Stimulated activated CD8-positive, alpha-beta memory T cell treated with anti-CD3 and anti-CD28 coated beads, Interleukin-2, amount 100 ng/mL, for 48 hours (primary cell): ENCODE measurements at regions not wholly inside any gene's neighbourhood (a gene's known extent, or its start where the extent isn't known, plus 50 kb on each side); places are given as distances from the start of the nearest gene placed in this dataset.
A peak's percentile ranks its signal among the peaks of the same experiment; 100 is the strongest.
"Not testable (repeated sequence)": the region's sequence is repeated elsewhere in the genome, so short reads cannot be mapped to it uniquely, and the experiment has no call there.

ENCODE experiments used
- DNase-seq, 2 donors: peaks; one replicate each; pipeline ENCODE4 v3.0.0-alpha.2; 2020; ENCODE audit warnings: low read depth in 2 of 2

DNA sequence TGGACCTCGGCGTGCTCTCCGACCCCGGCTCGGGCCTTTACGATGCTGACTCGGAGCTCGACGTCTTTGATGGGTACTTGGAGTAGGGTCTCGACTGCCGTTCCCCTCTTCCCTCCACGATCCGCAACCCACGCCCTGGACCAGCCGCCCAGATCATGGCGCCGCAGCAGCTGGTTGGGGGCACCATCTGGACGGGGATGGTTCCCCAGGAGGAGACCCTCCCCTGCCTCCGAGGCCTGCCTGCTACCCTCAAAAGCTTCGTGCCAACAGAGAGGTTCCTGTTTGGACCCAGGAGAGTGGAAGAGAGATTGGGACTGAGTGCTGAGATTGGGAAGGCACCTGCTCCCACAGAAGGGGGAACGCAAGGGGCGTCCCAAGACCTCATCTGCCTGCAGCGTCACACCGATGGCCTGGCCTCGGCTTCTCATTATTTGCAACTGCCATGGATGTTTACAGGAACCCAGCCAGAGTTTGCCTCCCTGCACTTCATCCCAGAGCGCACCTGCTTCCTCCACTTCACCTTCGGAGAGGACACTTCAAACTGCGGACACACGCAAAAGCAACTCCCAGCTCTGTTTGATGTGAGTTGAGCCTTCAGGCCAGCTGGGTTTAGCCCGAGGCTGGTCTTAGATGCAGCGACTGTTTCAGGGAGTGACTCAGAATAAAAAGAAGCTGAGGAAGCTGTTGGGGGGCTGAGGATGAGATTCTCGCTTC, 58.9 kb downstream of the GOLGA6L7 start:
- peak; percentile 4 for DNase-seq

DNA sequence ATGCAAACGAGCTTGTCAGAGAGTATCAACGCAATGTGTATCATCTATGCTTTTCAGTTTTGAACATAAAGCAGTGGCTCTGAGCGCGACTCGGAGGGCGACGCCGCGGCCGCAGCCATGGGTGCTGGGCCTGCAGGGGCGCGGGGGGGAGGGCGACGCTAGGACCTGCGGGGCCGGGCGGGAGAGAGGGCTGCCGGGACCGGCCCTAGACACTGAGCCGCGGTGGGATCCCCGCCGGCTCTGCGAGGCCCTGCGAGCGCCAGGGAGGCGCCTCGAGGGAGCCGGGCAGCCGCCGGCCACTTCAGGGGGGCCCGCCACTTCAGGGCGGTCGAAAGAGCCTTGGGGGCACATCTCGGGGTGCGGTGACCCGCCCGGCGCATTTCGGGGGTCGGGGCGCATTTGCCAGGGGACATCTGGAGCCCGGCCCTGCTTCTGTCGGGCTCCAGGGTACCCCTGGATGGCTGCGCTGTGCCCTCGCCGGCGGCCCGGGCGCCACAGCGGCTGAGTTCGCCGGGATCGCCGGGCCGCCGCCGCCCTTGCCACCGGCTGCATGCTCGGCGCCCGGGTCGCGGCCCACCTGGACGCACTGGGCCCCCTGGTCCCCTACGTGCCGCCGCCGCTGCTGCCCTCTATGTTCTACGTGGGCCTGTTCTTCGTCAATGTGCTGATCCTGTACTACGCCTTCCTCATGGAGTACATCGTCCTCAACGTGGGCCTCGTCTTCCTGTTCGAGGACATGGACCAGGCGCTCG, 59.6 kb downstream of the GOLGA6L7 start:
- not testable (repeated sequence) for DNase-seq

DNA sequence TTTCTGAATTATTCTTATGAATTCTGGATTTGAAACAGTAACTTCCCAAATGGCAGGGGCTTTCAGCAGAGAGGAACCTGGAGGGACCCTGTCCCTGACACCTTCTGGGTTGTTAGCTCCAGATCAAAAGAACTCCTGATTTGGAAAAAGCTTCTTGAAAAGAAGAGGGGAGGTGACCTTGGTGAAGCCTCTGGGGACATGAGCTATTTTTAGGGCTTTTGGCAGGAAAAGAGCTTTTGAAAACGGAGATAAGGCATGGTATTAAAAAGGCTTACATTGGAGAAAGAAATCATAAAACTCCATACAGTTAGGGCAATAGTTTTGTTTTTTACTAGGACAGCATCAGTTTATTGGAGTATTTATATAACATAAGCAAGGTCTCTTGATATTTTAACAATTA, 60.3 kb downstream of the GOLGA6L7 start:
- not testable (repeated sequence) for DNase-seq

DNA sequence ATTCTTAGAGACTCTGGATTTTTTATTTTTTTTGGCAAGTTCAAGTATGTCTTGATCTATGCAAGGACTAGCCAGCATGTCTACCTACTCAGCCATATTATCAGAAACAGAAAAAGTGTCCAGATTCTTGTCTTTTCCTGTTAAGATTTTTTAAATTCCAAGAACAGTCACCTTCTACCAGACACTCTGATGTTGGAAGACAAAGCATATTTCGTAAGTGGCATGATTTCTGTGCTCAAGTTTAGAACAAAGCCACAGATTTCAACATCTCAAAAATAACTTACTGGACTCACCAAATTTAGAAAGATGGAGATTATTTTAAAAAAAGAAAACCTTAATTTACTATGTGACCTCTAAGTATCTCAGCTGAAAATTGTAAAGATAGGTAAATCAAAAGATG, 61.9 kb downstream of the GOLGA6L7 start:
- no peak for DNase-seq

DNA sequence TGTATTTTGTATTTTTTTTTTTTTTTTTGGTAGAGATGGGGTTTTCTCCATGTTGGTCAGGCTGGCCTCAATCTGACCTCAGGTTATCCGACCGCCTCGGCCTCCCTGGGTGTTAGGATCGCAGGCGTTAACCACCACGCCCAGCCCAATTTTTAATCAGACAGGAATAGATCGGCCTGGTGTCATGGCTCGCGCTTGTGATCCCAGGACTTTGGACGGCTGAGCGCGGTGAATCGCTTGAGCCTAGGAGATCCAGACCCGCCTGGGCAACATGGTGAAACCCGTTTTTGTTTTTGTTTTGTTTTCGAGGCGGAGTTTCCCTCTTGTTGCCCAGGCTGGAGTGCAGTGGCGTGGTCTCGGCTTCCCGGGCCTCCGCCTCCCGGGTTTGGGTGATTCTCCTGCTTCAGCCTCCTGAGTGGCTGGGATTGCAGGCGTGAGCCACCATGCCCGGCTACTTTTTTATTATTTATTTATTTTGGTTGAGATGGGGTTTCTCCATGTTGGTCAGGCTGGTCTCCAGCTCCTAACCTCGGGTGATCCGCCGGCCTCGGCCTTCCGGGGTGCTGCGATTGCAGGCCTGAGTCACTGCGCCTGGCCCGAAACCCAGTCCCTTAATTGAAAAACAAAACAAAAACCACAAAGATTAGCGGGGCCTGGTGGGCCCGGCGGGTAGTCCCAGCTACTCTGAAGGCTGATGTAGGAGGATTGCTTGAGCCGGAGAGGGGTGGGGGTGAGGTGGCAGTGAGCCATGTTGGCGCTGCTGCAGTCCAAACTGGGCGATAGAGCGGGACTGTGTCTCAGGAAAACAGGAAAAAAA, 63.9 kb downstream of the GOLGA6L7 start:
- not testable (repeated sequence) for DNase-seq

DNA sequence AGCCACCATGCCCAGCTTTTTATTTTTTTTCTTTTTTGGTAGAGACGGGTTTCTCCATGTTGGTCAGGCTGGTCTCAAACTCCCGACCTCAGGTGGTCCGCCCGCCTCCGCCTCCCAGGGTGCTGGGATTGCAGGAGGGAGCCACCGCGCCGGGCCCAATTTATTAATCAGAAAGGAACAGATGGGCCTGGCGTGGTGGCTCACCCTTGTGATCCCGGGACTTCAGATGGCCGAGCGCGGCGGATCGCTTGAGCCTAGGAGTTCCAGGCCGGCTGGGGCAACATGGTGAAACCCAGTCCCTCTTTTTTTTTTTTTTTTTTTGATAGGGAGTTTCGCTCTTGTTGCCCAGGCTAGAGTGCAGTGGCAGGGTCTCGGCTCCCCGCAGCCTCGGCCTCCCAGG, 64.6 kb downstream of the GOLGA6L7 start:
- no peak for DNase-seq

DNA sequence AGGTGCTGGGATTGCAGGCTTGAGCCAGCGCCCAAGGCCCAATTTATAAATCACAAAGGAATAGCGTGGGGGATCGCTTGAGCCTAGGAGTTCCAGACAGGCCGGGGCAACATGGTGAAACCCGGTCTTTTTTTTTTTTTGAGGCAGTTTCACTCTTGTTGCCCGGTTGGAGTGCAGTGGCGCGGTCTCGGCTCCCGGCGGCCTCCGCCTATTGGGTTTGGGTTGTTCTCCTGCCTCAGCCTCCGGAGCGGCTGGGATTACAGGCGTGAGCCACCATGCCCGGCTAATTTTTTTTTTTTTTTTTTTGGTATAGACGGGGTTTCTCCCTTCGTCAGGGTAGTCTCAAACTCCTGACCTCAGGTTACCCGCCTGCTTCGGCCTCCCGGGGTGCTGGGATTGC, 65.0 kb downstream of the GOLGA6L7 start:
- no peak for DNase-seq

DNA sequence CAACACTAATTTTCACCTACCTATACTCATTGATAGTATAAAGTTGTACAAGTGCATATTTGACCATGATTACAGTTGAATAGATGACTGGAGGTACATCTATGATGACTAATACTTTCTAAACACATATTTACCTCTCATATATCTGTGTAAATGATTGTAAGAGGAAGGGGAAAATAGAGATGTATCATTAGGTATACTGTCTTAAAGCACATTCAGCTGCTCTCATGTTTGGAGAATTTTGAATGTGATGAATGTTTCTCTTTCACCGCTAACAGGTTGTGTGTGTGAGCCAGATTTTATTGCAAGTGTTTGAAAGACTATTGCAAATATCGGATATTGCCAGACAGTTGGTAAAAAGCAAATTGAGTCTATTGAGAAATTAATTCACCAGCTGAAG, 66.2 kb upstream of the GOLGA8M start:
- DNase-seq, result not testable (repeated sequence)

DNA sequence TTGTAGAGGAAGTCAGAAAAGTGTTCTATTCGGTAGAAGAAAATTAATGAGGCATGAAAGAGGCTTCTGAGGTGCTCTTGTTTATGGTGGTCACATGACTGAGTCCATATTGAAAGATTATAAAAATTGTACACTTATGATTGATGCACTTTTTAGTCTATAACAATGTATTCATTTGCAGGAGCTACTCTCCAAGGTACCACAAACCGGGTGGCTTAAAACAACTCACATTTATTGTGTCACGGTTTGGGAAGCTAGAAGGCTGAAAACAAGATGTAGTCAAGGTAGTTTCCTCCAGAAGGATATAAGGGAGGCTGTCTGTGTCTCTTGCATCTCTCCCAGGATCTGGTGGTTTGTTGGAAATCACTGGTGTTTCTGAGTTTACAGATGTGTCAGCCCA, 60.6 kb upstream of the GOLGA8M start:
- DNase-seq, result not testable (repeated sequence)
